HEK293T (cell line): ENCODE measurements at regions not wholly inside any gene's neighbourhood (a gene's known extent, or its start where the extent isn't known, plus 50 kb on each side); places are given as distances from the start of the nearest gene placed in this dataset.

Source experiments
- BHLHE40 ChIP-seq: fragments of 450-650 bp; IDR thresholded peaks from 2 replicates; pipeline ENCODE4 v1.6.1; 2016; ENCODE audit warnings: mild to moderate bottlenecking, moderate library complexity, borderline replicate concordance
- CTBP1 ChIP-seq: fragments of 450-650 bp; IDR thresholded peaks from 2 replicates; pipeline ENCODE4 v1.6.1; 2016; ENCODE audit warnings: borderline replicate concordance
- FOXK2 ChIP-seq: fragments of 450-650 bp; IDR thresholded peaks from 2 replicates; pipeline ENCODE4 v1.6.1; 2016; ENCODE audit warnings: mild to moderate bottlenecking
- FOXM1 ChIP-seq: fragments of 450-650 bp; IDR thresholded peaks from 2 replicates; pipeline ENCODE4 v1.6.1; 2017; ENCODE audit warnings: mild to moderate bottlenecking, borderline replicate concordance
- HDGF ChIP-seq: fragments of 450-650 bp; IDR thresholded peaks from 2 replicates; pipeline ENCODE4 v1.6.1; 2017; ENCODE audit warnings: antibody characterized with exemption, borderline replicate concordance
- L3MBTL2 ChIP-seq: fragments of 450-650 bp; conservative IDR thresholded peaks from 2 replicates; pipeline ENCODE4 v1.6.1; 2016; ENCODE audit warnings: mild to moderate bottlenecking
- NFRKB ChIP-seq: fragments of 450-650 bp; IDR thresholded peaks from 2 replicates; pipeline ENCODE4 v1.6.1; 2016; ENCODE audit warnings: mild to moderate bottlenecking, moderate library complexity
- SP1 ChIP-seq: fragments of 450-650 bp; IDR thresholded peaks from 2 replicates; pipeline ENCODE4 v1.6.1; 2017
- SUZ12 ChIP-seq: fragments of 450-650 bp; IDR thresholded peaks from 2 replicates; pipeline ENCODE4 v1.6.1; 2016; ENCODE audit warnings: mild to moderate bottlenecking
- ZNF384 ChIP-seq: fragments of 450-650 bp; IDR thresholded peaks from 2 replicates; pipeline ENCODE4 v1.6.1; 2016

- no peak for TF ChIP-seq BHLHE40
- TF ChIP-seq CTBP1, result no peak
- no peak for TF ChIP-seq L3MBTL2
- no peak for TF ChIP-seq NFRKB
- TF ChIP-seq SP1, result no peak
- no peak for TF ChIP-seq SUZ12
- TF ChIP-seq FOXM1, result no peak
- no peak for TF ChIP-seq ZNF384
- no peak for TF ChIP-seq HDGF
- no peak for TF ChIP-seq FOXK2
Observed at GRCh38 chr2:37830636-37831035, 94.5 kb upstream of the RMDN2 start.
